GM12878 (cell line): ENCODE measurements at regions not wholly inside any gene's neighbourhood (a gene's known extent, or its start where the extent isn't known, plus 50 kb on each side); places are given as distances from the start of the nearest gene placed in this dataset.

Source experiments
- ATAC-seq: fragments of 200-7000 bp; cut with Tn5 transposase; 3 replicates; pipeline ENCODE4 v1.9.1; 2020; ENCODE audit warnings: mild to moderate bottlenecking, moderate library complexity
- BruUV-seq: library from RNA; stranded (reverse); fragments of 400-500 nt; replicated peaks from 2 replicates; lab custom pipeline; 2021; lab: Mats Ljungman, UMichigan
- CTCF ChIA-PET: fragments of 300-600 bp; sonication (Branson Sonifier 250); formaldehyde crosslinking; extraction: SDS; loops from one replicate; lab custom pipeline; 2021; ENCODE audit warnings: inconsistent platforms; lab: Yijun Ruan, JAX
- POLR2A ChIA-PET: fragments of 350-600 bp; formaldehyde crosslinking; extraction: SDS; loops from one replicate; lab custom pipeline; 2021; ENCODE audit warnings: inconsistent platforms; lab: Charles Lee
- RAD21 ChIA-PET: fragments of 300-600 bp; sonication (Branson Sonifier 250); formaldehyde crosslinking; loops from one replicate; lab custom pipeline; 2023; ENCODE audit warnings: antibody characterized with exemption; ENCODE audit not compliant: unreplicated experiment; lab: Charles Lee
- SMC1A ChIA-PET: fragments of 300-600 bp; sonication (Branson Sonifier 250); formaldehyde crosslinking; loops from one replicate; lab custom pipeline; 2023; ENCODE audit not compliant: unreplicated experiment, uncharacterized antibody; lab: Charles Lee
- DNase-seq: peaks from one replicate; pipeline ENCODE4 v3.0.0-alpha.2; 2011; ENCODE audit warnings: low read depth, low spot score
- FAIRE-seq: peaks from 3 replicates; lab custom pipeline; 2011; peaks lifted over from hg19 to GRCh38; lab: Jason Lieb, UNC
- H2AFZ ChIP-seq: 2 replicates; pipeline ENCODE4 v1.6.0; 2011; ENCODE audit warnings: low read depth, low read length, control low read depth; ENCODE audit not compliant: control insufficient read depth
- H3K27ac ChIP-seq: 2 replicates; pipeline ENCODE4 v1.5.1; 2011; ENCODE audit warnings: control low read depth; ENCODE audit not compliant: control insufficient read depth, insufficient read depth
- H3K27me3 ChIP-seq, 2 experiments: replicated peaks in 1 of 2; 2 replicates each; pipeline versions ENCODE4 v1.6.0 to v1.6.1; 2011; ENCODE audit warnings: low read length in 1 of 2; ENCODE audit not compliant: control insufficient read depth in 2 of 2, insufficient read depth in 2 of 2
- H3K36me3 ChIP-seq, 2 experiments: 2 replicates each; pipeline ENCODE4 v1.5.1; 2011; ENCODE audit warnings: low read length in 1 of 2; ENCODE audit not compliant: control insufficient read depth in 2 of 2, insufficient read depth in 2 of 2
- H3K4me1 ChIP-seq: 2 replicates; pipeline ENCODE4 v1.6.1; 2011; ENCODE audit warnings: mild to moderate bottlenecking, low read length, moderate library complexity, mixed read lengths; ENCODE audit not compliant: control insufficient read depth, insufficient read depth
- H3K4me2 ChIP-seq: 2 replicates; pipeline ENCODE4 v1.6.0; 2011; ENCODE audit warnings: control low read depth; ENCODE audit not compliant: control insufficient read depth, insufficient read depth
- H3K4me3 ChIP-seq: fragments of 200-600 bp; sonication (generic); 2 replicates; pipeline ENCODE4 v1.5.1; 2016
- H3K79me2 ChIP-seq: 2 replicates; pipeline ENCODE4 v1.6.0; 2011; ENCODE audit warnings: low read length; ENCODE audit not compliant: control insufficient read depth, insufficient read depth
- H3K9ac ChIP-seq: 2 replicates; pipeline ENCODE4 v1.8.0; 2011; ENCODE audit warnings: low read length, control low read depth, mixed read lengths; ENCODE audit not compliant: control insufficient read depth, insufficient read depth
- H3K9me3 ChIP-seq: replicated peaks from 3 replicates; pipeline ENCODE4 v1.5.1; 2011; ENCODE audit warnings: mild to moderate bottlenecking, low read length; ENCODE audit not compliant: control insufficient read depth, insufficient read depth
- H4K20me1 ChIP-seq: 2 replicates; pipeline ENCODE4 v1.6.0; 2011; ENCODE audit not compliant: control insufficient read depth, insufficient read depth
- CHD2 ChIP-seq: IDR thresholded peaks from 2 replicates; pipeline ENCODE4 v1.6.1; 2011; ENCODE audit warnings: low read depth, low read length, improper control_type of control experiment, borderline replicate concordance
- ELK1 ChIP-seq: IDR thresholded peaks from 2 replicates; pipeline ENCODE4 v1.6.1; 2012; ENCODE audit warnings: low read depth, low read length, improper control_type of control experiment
- NRF1 ChIP-seq: conservative IDR thresholded peaks from 2 replicates; pipeline ENCODE4 v1.6.1; 2011; ENCODE audit warnings: mild to moderate bottlenecking, low read depth, low read length, improper control_type of control experiment
- PAX5 ChIP-seq: IDR thresholded peaks from 2 replicates; pipeline ENCODE4 v1.6.1; 2011; ENCODE audit warnings: low read depth, low read length, borderline replicate concordance
- RELB ChIP-seq: fragments of 450-650 bp; IDR thresholded peaks from 2 replicates; pipeline ENCODE4 v1.6.1; 2017; ENCODE audit warnings: low read depth, mild to moderate bottlenecking, moderate library complexity
- WGBS: methylation state at CpG from one replicate; pipeline ENCODE4 v1.1.6; 2016; ENCODE audit warnings: low lambda C conversion rate; ENCODE audit not compliant: insufficient replicate concordance, insufficient coverage; ENCODE audit errors: missing lambda C conversion rate; 5-methylcytosine and 5-hydroxymethylcytosine counted together
- in situ Hi-C: fragments of 300-500 bp; cut with MboI; formaldehyde crosslinking; loops from 9 replicates; pipeline ENCODE4 v1.14.3; 2018; ENCODE audit warnings: mixed read lengths
- intact Hi-C: fragments of 100-400 bp; cut with micrococcal nuclease; formaldehyde crosslinking; loops from one replicate; pipeline ENCODE4 v1.14.2; 2022; ENCODE audit not compliant: unreplicated experiment
- TF ChIP-seq, protein P1 (sequence below): fragments of 150-350 bp; IDR thresholded peaks from 2 replicates; pipeline ENCODE4 v1.6.1; 2014; ENCODE audit warnings: mild to moderate bottlenecking, low read depth, low read length
- TF ChIP-seq, protein P2 (sequence below): fragments of 450-650 bp; formaldehyde crosslinking; IDR thresholded peaks from 2 replicates; pipeline ENCODE4 v1.5.0; 2022; ENCODE audit warnings: mild to moderate bottlenecking, missing genetic modification characterization

- 42% methylated on average over 5 of the region's 5 CpGs for WGBS
- FAIRE-seq (no peak), DNase-seq (no peak), ATAC-seq (no peak)
- Histone ChIP-seq H3K4me2 (no peak overlapping the region), H3K4me3 (no peak overlapping the region), H3K4me1 (no peaks in the 10 kb centered on the region), H3K9ac (no peak overlapping the region), H3K36me3 (no peaks in the 10 kb centered on the region), H3K27me3 (no peaks in the 10 kb centered on the region; a peak in 1 of 4 replicates), H3K9me3 (no peaks in the 10 kb centered on the region), H4K20me1 (no peaks in the 10 kb centered on the region), H3K79me2 (no peaks in the 10 kb centered on the region), H3K27ac (no peak overlapping the region), H2AFZ (no peak overlapping the region)
- CTCF ChIA-PET: no interaction called here
- SMC1A ChIA-PET: no interaction called here
- RAD21 ChIA-PET: no interaction called here
- BruUV-seq: no TSS peak
- intact Hi-C loops: no loop called here
- in situ Hi-C loops: no loop called here
- POLR2A ChIA-PET: no interaction called here
- no peak for TF ChIP-seq RELB
- TF ChIP-seq, protein P1, sequence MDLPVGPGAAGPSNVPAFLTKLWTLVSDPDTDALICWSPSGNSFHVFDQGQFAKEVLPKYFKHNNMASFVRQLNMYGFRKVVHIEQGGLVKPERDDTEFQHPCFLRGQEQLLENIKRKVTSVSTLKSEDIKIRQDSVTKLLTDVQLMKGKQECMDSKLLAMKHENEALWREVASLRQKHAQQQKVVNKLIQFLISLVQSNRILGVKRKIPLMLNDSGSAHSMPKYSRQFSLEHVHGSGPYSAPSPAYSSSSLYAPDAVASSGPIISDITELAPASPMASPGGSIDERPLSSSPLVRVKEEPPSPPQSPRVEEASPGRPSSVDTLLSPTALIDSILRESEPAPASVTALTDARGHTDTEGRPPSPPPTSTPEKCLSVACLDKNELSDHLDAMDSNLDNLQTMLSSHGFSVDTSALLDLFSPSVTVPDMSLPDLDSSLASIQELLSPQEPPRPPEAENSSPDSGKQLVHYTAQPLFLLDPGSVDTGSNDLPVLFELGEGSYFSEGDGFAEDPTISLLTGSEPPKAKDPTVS: no peak
Measured at GRCh38 chr20:5442101-5442500, 125.3 kb upstream of the PROKR2 start.

DNA sequence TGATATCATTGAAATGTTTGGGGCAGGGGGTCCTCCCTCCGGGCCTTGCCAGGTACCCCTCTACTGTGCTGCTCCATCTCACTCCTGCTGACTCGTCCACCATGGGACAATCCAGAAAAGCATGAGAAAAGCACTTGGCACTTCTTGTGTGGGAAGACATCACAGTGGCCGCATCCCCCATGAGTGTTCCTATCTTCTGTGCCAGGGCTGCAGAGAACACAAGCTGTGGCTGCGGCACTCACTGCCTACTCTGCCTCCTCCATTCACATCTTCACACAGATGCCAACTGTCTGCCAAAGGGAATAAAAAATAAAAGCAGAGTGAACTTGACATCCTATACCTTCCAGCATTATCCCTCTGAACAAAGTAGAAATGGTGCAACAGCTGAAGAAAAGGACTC is 117.4 kb upstream of the PROKR2 start:
- no peak for DNase-seq
- H2AFZ ChIP-seq: no peak overlapping the region
- no peak overlapping the region for H3K4me2 ChIP-seq
- no peaks in the 10 kb centered on the region for H3K79me2 ChIP-seq
- H3K4me3 ChIP-seq: no peak overlapping the region
- BruUV-seq: no TSS peak
- intact Hi-C loops (no loop called here), in situ Hi-C loops (no loop called here)
- H3K27ac ChIP-seq: no peak overlapping the region
- RAD21 ChIA-PET: interaction anchor here (3.0 kb wide), 1 partner anchor 14 kb away, joined by 6 read pairs; no protein-coding TSS in a partner anchor
- WGBS: 31% methylated on average over 4 of the region's 4 CpGs
- POLR2A ChIA-PET: no interaction called here
- no peak overlapping the region for H3K9ac ChIP-seq
- H3K36me3 ChIP-seq: no peaks in the 10 kb centered on the region
- ATAC-seq: no peak
- TF ChIP-seq, protein P2, sequence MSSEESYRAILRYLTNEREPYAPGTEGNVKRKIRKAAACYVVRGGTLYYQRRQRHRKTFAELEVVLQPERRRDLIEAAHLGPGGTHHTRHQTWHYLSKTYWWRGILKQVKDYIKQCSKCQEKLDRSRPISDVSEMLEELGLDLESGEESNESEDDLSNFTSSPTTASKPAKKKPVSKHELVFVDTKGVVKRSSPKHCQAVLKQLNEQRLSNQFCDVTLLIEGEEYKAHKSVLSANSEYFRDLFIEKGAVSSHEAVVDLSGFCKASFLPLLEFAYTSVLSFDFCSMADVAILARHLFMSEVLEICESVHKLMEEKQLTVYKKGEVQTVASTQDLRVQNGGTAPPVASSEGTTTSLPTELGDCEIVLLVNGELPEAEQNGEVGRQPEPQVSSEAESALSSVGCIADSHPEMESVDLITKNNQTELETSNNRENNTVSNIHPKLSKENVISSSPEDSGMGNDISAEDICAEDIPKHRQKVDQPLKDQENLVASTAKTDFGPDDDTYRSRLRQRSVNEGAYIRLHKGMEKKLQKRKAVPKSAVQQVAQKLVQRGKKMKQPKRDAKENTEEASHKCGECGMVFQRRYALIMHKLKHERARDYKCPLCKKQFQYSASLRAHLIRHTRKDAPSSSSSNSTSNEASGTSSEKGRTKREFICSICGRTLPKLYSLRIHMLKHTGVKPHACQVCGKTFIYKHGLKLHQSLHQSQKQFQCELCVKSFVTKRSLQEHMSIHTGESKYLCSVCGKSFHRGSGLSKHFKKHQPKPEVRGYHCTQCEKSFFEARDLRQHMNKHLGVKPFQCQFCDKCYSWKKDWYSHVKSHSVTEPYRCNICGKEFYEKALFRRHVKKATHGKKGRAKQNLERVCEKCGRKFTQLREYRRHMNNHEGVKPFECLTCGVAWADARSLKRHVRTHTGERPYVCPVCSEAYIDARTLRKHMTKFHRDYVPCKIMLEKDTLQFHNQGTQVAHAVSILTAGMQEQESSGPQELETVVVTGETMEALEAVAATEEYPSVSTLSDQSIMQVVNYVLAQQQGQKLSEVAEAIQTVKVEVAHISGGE (CRISPR knock-in tag): no peak
- no peak for TF ChIP-seq CHD2
- no peak for TF ChIP-seq ELK1
- no peak for TF ChIP-seq NRF1
- no peak for TF ChIP-seq PAX5
- H3K4me1 ChIP-seq: no peaks in the 10 kb centered on the region
- CTCF ChIA-PET: no interaction called here
- H3K27me3 ChIP-seq: peaks cover 0 to 2% of the 10 kb centered on the region in 2 experiments; a peak in 2 of 4 replicates
- SMC1A ChIA-PET: no interaction called here
- no peak for FAIRE-seq
- H4K20me1 ChIP-seq: no peaks in the 10 kb centered on the region
- no peaks in the 10 kb centered on the region for H3K9me3 ChIP-seq
